Keratinocyte (primary cell): ENCODE measurements at regions not wholly inside any gene's neighbourhood (a gene's known extent, or its start where the extent isn't known, plus 50 kb on each side); places are given as distances from the start of the nearest gene placed in this dataset.

Experiments
- EZH2 ChIP-seq: IDR thresholded peaks from one replicate; pipeline ENCODE4 v1.6.1; 2012; ENCODE audit warnings: inconsistent platforms, mild to moderate bottlenecking, low read length, moderate library complexity
- TF ChIP-seq, protein P1 (sequence below), 3 experiments: IDR thresholded peaks in 1 of 3; conservative IDR thresholded peaks in 1 of 3; optimal IDR thresholded peaks in 1 of 3; 2 replicates in 2 of 3; 3 replicates in 1 of 3; pipeline versions ENCODE3 to v1.5.1; 2011; ENCODE audit warnings: low read length in 3 of 3, mild to moderate bottlenecking in 3 of 3, moderate library complexity in 2 of 3, control low read depth in 1 of 3, inconsistent platforms in 1 of 3; ENCODE audit not compliant: insufficient read depth in 2 of 3; ENCODE audit errors: extremely low read depth in 1 of 3

DNA sequence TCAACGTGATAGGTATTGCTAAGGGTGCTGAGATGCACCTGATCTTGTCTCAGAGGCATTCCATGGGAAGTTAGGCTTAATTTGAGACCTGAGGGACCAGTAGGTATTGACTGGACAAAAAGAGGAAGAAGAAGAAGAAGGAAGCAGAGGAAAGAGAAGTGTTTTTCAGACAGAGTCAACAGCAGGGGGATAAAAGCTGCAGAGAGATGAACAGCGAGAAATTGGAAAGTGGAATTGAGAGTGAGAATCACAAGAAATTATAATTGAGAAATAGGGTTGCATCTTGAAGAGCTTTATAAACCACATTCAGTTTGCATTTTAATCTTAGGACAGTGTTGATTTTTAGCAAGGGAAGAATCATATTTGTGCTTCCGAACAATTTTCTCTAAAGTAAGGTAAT, 254.0 kb downstream of the CD83 start:
- TF ChIP-seq, protein P1, sequence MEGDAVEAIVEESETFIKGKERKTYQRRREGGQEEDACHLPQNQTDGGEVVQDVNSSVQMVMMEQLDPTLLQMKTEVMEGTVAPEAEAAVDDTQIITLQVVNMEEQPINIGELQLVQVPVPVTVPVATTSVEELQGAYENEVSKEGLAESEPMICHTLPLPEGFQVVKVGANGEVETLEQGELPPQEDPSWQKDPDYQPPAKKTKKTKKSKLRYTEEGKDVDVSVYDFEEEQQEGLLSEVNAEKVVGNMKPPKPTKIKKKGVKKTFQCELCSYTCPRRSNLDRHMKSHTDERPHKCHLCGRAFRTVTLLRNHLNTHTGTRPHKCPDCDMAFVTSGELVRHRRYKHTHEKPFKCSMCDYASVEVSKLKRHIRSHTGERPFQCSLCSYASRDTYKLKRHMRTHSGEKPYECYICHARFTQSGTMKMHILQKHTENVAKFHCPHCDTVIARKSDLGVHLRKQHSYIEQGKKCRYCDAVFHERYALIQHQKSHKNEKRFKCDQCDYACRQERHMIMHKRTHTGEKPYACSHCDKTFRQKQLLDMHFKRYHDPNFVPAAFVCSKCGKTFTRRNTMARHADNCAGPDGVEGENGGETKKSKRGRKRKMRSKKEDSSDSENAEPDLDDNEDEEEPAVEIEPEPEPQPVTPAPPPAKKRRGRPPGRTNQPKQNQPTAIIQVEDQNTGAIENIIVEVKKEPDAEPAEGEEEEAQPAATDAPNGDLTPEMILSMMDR (optimal IDR thresholded peaks at IDR 0.05 in 1 of 3, IDR thresholded peaks at IDR 0.05 in 1 of 3, conservative IDR thresholded peaks at IDR 0.05 in 1 of 3; ENCODE audit: extremely low read depth in 1 of 3, insufficient read depth in 2 of 3, low read length in 3 of 3): no peak
- no peak for TF ChIP-seq EZH2
